Psoas muscle (tissue), 7 donors: ENCODE measurements at regions not wholly inside any gene's neighbourhood (a gene's known extent, or its start where the extent isn't known, plus 50 kb on each side); places are given as distances from the start of the nearest gene placed in this dataset.

Source experiments
- ATAC-seq, 4 donors: fragments of 200-7000 bp; cut with Tn5 transposase; one replicate each; pipeline ENCODE4 v1.9.1; 2020; ENCODE audit warnings: moderate library complexity in 3 of 4, mild to moderate bottlenecking in 2 of 4
- DNase-seq, 2 donors: peaks; one replicate each; pipeline ENCODE4 v3.0.0-alpha.2; 2020
- H3K27ac ChIP-seq: fragments of 200-600 bp; one replicate; pipeline ENCODE4 v1.8.0; 2022
- H3K27me3 ChIP-seq, 3 donors: fragments of 200-600 bp in 1 of 3; one replicate each; pipeline versions ENCODE4 v1.6.1 to v1.8.0; 2013 to 2022; ENCODE audit warnings: low read length in 2 of 3, mild to moderate bottlenecking in 2 of 3, moderate library complexity in 1 of 3; ENCODE audit not compliant: insufficient read depth in 3 of 3
- H3K36me3 ChIP-seq, 2 donors: fragments of 200-600 bp in 1 of 2; one replicate each; pipeline versions ENCODE4 v1.6.1 to v1.8.0; 2013 to 2022; ENCODE audit warnings: low read depth in 1 of 2, mild to moderate bottlenecking in 1 of 2, moderate library complexity in 1 of 2; ENCODE audit not compliant: insufficient read depth in 1 of 2
- H3K4me1 ChIP-seq: fragments of 200-600 bp; one replicate; pipeline ENCODE4 v1.8.0; 2022
- H3K4me3 ChIP-seq: fragments of 200-600 bp; one replicate; pipeline ENCODE4 v1.8.0; 2022; ENCODE audit warnings: mild to moderate bottlenecking
- H3K9me3 ChIP-seq: fragments of 200-600 bp; one replicate; pipeline ENCODE4 v1.8.0; 2022
- WGBS, 3 donors: extraction: QIAGEN DNeasy Blood & Tissue Kit; methylation state at CpG; one replicate each; pipeline versions ENCODE4 v1.1.6 to v1.1.7; 2013; 5-methylcytosine and 5-hydroxymethylcytosine counted together
- intact Hi-C, 2 donors: fragments of 100-400 bp; cut with DNase I; formaldehyde crosslinking; loops; one replicate each; pipeline versions ENCODE4 v1.11.0 to v1.14.2; 2022
- TF ChIP-seq, protein P1 (sequence below): fragments of 200-600 bp; IDR thresholded peaks from one replicate; pipeline ENCODE4 v1.8.0; 2022; ENCODE audit warnings: antibody characterized with exemption
- donor health status: healthy with polysubstance abuse.
- donor health status: DM: no; HTN: no; CAD: no; lungs with moderate emphysema.
- donor health status: Bipolar disorder and iron deficiency.
- donor health status: healthy.
- donor health status: DM: yes; HTN: yes; CAD: no.
- donor health status: DM: no; HTN: no; CAD: no.
- donor health status: DM: yes; HTN: yes; CAD: no.

DNA sequence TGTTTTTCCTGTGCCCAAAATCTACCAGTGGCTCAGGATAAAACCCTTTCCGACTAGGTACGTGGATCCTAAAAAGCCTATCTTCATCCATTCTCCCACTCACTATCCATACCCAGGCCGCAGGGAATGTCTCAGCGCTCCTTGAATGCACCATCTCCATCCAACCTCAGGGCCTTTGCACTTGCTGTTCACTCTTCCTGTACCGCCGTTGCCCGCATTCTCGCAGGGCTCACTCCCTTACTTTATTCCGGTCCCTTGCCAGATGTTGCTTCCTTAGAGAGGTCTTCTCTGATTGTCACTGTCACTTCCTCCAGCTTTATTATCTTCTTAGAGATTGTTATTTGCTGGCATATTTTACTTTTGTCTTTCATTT is 93.3 kb upstream of the ZNF536 start:
- H3K4me3 ChIP-seq = no peak overlapping the region
- peaks cover 0 to 26% (median 12%) of the 10 kb centered on the region in 3 donors for H3K27me3 ChIP-seq
- ATAC-seq = no peak
- H3K27ac ChIP-seq = no peak overlapping the region
- TF ChIP-seq, protein P1, sequence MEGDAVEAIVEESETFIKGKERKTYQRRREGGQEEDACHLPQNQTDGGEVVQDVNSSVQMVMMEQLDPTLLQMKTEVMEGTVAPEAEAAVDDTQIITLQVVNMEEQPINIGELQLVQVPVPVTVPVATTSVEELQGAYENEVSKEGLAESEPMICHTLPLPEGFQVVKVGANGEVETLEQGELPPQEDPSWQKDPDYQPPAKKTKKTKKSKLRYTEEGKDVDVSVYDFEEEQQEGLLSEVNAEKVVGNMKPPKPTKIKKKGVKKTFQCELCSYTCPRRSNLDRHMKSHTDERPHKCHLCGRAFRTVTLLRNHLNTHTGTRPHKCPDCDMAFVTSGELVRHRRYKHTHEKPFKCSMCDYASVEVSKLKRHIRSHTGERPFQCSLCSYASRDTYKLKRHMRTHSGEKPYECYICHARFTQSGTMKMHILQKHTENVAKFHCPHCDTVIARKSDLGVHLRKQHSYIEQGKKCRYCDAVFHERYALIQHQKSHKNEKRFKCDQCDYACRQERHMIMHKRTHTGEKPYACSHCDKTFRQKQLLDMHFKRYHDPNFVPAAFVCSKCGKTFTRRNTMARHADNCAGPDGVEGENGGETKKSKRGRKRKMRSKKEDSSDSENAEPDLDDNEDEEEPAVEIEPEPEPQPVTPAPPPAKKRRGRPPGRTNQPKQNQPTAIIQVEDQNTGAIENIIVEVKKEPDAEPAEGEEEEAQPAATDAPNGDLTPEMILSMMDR = no peak
- no peaks in the 10 kb centered on the region for H3K4me1 ChIP-seq
- WGBS, 3 donors = 93 to 96% (median 95%) methylated on average over 9 of the region's 9 CpGs
- no peak for DNase-seq
- H3K9me3 ChIP-seq = no peaks in the 10 kb centered on the region
- intact Hi-C loops = no loop called here
- H3K36me3 ChIP-seq = no peaks in the 10 kb centered on the region

DNA sequence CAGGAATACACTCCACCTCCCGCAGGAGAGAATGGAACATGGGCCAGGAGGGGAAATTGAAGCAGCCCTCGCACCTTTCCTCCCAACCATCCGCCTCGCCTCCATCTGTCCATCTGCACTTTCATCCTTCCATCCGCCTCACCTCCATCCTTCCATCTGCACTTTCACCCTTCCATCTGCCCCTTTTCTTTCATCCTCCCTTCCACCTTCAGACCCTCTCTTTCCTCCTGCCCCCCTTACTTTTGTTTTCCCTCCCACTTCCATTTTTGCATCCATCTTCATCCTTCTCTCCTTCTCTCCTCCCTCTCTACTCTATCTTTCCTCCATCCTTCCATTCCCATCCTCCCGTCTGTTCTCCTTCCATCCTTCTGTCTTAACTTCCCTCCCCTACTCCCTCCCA is 92.2 kb upstream of the ZNF536 start:
- H3K27ac ChIP-seq = no peak overlapping the region
- TF ChIP-seq, protein P1 = no peak
- ATAC-seq = no peak
- H3K36me3 ChIP-seq = no peaks in the 10 kb centered on the region
- H3K4me1 ChIP-seq = no peaks in the 10 kb centered on the region
- H3K27me3 ChIP-seq = peaks cover 0 to 26% (median 13%) of the 10 kb centered on the region in 3 donors
- no peaks in the 10 kb centered on the region for H3K9me3 ChIP-seq
- no peak for DNase-seq
- WGBS, 3 donors = 76 to 91% (median 81%) methylated on average over 6 of the region's 6 CpGs
- intact Hi-C loops = no loop called here
- H3K4me3 ChIP-seq = no peak overlapping the region

DNA sequence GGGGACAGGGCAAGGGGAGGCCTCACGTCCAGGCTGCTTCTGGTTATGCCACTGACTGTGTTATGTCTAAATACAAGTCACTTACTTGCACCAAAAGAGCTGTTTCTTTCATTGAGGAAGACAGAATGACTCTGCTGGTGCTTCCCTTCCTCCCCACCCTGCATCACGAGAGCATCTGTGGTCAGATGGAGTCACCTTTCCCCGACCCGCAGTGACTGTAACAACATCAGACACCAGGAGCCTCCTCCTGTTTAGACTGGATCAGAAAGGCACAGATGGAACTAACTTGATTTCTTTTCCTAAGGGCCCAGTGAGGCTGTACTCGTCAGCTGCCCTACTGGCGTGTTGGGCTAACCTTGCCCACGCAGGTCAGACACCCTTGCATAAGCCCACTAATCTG is 90.3 kb upstream of the ZNF536 start:
- Histone ChIP-seq H3K27me3 (peaks cover 0 to 17% (median 11%) of the 10 kb centered on the region in 3 donors), H3K4me1 (no peaks in the 10 kb centered on the region), H3K4me3 (no peak overlapping the region), H3K36me3 (no peaks in the 10 kb centered on the region), H3K9me3 (no peaks in the 10 kb centered on the region), H3K27ac (no peak overlapping the region)
- TF ChIP-seq, protein P1 = no peak
- no peak for ATAC-seq
- no peak for DNase-seq
- WGBS, 3 donors = 86 to 90% (median 88%) methylated on average over 7 of the region's 7 CpGs
- intact Hi-C loops = no loop called here

DNA sequence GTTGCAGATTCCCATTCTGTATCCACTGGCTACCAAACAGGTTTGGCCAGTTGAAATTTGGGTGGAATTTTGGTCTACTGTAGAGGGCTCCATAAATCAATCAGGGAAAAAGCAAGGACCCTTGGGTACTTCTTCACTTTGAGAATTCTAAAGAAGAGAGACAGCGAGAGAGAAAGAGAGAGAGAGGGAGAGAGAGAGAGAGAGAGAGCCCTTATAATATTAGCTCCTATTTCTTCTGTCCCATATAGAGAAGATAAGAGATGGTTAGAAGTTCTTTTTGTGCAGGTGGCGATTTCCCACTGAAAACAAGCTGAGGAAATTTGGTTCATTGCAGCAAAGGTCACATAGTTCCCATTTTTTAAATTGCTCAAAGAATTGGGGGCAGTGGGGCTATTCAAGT is 88.6 kb upstream of the ZNF536 start:
- intact Hi-C loops = no loop called here
- Histone ChIP-seq H3K4me1 (no peaks in the 10 kb centered on the region), H3K27ac (no peak overlapping the region), H3K36me3 (no peaks in the 10 kb centered on the region), H3K27me3 (peaks cover 0 to 12% (median 11%) of the 10 kb centered on the region in 3 donors), H3K9me3 (no peaks in the 10 kb centered on the region), H3K4me3 (no peak overlapping the region)
- TF ChIP-seq, protein P1 = no peak
- 83 to 89% (median 87%) methylated on average over 2 of the region's 2 CpGs for WGBS, 3 donors
- ATAC-seq (no peak), DNase-seq (no peak)

GRCh38 chr19:30284209-30284608 is 88.0 kb upstream of the ZNF536 start:
- no peak for DNase-seq
- Histone ChIP-seq H3K36me3 (no peaks in the 10 kb centered on the region), H3K4me3 (no peak overlapping the region), H3K9me3 (no peaks in the 10 kb centered on the region), H3K27ac (no peak overlapping the region), H3K27me3 (peaks cover 0 to 11% (median 8%) of the 10 kb centered on the region in 3 donors), H3K4me1 (no peaks in the 10 kb centered on the region)
- WGBS, 3 donors = 78 to 91% (median 89%) methylated on average over 6 of the region's 6 CpGs
- intact Hi-C loops = no loop called here
- ATAC-seq = no peak
- TF ChIP-seq, protein P1 = no peak
